Medulla oblongata (tissue), 1 donor: ENCODE measurements at regions not wholly inside any gene's neighbourhood (a gene's known extent, or its start where the extent isn't known, plus 50 kb on each side); places are given as distances from the start of the nearest gene placed in this dataset.

ENCODE experiments used
- DNase-seq: peaks from one replicate; pipeline ENCODE4 v3.0.0-alpha.2; 2015; ENCODE audit errors: extremely low spot score

DNA sequence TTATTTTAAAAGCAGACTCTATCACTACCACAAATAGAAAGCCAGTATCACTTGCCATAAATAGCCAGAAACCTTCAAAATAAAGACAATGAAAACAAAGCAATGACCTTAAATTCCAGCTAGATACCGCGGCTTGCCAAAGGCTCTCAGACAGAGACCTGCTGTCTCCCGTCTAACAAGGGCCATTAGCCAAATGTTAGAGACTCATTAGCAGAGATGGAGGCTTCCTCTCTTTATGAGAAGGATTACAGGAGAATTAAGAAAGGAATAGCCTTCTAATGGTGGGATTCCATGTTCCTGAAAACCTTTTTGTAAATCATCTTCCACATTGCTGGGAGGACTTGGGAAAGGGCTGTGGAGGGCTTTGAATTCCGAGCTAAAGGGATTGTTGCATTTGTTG, 206.7 kb downstream of the AACS start:
- DNase-seq = no peak

DNA sequence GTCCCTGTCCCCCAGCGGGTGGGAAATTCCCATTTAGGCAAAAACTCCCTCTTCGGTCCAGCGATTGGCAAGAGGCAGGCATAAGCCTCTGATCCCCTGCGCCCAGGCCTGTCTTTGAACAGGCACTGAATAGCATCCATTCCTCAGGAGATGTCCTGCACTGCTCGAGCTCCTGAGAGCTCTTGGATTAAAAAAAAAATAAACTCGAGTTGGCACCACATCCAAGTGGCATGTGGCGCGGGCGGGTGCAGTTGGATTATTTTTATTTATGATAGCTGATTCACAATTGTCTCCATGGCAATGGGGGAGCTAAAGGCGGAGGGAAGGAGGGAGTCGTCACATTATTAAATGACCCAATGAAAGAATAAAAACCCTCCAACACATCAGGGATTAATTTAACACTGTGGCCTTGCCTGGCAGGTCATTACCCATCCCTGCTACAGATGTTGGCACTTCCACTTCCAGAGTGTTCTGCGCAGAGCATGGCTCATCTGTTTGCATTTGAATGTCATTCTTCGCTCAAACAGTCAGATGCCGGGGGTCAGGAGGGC, 207.2 kb downstream of the AACS start:
- DNase-seq = no peak

DNA sequence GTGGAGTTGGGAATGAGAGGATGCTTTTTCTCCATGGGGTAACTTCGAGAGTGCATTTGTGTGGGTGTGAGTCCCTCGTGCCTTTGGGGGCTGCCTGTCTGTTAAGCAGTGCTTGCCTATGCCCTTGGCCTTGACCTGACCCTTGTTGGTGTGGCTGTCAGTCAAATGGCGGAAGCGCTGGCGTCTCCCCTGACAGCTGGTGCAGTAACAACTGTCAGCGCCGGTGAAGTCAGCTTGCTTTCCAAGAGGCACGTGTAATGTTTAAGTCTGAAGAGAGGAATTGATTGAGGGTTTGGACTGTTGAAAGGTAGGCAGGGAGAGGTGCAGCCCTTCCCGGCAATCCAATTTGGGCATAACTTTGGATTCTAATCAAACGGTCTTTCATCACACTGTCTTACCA, 211.3 kb downstream of the AACS start:
- no peak for DNase-seq

DNA sequence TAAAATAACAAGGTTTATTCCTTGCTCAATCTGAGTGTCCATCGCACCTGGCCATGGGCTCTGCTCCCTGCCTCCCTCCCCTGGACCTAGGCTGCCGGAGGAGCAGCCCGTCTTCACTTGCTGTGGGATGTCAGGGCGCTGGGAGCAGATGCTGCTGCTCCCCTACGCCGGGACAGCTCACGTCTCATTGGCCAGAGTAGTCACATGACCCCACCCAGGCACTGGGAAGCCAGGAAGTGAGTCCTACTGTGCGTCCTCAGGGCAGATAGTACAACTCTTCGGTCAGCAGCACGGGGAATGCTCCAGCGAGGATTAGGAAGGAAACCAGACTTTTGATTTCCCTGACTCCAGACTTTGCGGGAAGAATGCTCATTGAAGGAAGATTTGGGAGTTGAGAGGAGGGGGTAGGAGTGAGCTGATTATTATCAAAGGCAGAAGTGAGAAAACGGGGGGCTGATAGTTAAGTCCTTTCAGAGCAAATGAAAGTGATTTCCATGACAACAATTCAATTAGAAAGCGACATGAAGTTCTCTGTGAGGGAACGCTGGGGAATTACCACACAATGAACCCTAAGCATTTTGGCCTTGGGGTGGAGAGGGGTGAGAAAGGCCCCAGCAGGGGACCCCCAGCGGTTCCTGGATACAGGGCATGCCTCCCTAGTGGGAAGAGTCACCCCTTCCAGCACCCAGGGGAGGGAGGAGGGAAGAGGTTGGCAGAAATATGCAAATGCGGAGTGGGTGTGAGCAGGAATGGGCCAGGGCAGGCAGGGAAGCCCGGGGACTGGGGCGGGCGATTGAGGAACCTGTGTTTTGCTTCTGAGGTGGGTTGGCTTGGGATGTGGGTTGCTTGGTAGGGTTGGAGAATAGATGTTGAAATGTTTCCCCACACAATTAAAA, 215.5 kb downstream of the AACS start:
- DNase-seq = no peak

DNA sequence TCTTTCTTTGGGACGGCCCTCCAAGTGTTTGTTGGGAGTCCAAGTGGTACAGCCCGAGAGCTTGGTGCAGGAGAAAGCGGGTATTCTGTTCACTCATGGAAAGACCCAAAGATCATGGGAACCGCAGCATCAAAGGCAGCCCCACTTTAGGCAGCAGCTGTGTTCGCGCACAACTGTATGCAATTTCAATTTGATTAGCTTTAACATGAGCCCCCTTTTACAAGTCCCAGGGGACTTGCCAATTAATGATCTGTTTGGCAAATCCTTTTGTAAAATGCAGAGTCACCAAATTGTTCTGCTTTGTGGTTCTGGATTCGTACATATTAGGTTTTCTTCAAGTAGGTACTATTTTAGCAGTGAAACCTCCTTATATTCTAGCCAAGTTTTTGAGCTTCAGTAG, 217.7 kb downstream of the AACS start:
- DNase-seq = no peak

DNA sequence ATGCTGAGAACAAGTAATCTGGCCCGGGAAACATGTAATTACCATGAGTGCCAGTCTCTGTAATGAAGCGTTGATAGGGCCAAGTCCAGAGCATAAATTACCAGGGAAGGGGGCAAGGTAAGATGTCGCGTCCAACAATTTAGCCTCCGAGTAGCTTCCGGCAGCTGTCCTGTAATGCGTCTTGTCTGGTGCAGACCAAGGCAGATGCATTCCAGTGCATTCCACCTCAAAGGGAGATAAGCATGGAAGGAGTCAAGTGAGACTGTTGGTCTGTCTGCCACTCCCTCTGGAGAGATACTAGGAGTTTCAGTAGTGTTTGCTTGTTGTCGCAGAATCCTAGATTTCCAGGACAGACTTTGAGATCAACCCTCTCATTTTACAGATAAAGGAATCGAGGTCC, 218.3 kb downstream of the AACS start:
- DNase-seq = no peak

DNA sequence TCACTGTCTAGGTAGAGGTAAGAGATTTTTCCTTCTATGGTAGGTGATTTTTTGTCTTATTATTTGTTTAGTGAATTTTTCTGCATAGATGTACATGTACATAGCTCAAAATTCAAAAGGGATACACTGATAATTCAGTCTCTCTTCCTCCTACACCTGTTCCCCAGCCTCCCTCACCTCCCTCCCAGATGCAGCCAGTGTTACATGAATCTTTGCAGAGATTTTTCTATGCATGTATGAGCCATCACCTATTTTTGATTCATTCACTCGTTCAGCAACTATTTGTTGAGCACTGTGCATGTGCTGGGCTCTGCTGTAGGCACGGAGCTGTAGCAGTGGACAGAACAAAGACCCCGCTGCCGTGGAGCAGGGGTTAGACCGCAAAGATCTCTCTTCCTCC, 218.9 kb downstream of the AACS start:
- DNase-seq = no peak

DNA sequence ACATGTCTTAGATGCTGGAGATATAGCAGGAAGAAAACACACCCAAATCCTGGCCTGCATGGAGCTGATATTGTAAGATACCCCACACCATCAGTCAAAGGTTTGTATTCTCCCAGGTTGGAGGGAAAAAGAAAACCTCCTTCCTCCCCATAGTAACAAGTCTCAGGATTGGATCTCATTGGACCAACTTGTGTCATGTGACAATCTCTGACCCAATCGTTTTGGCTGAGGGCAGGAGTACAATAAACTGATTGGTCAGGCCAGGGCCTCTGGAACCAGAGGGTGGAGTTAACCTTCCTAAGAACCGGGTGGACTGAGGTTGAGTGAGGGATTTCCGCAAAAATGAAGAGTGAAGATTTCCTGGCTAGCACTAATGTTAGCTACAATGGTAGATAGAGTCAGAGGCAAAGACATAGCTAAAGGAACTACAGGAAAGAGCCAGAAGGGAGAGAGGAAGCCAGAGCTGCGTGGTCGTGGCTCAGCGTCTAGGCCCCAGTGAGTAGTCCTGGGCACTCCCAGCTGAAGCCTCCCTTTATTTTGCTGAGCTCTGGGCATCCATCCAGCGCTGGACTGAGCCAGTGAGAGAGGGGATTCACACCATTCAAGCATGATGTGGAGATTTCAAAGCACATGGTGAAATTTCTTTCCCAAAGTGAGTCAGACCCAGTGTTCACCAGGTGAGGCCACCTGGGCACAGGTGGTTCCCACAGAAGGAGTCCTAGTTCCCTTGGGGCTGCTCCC, 219.9 kb downstream of the AACS start:
- no peak for DNase-seq

DNA sequence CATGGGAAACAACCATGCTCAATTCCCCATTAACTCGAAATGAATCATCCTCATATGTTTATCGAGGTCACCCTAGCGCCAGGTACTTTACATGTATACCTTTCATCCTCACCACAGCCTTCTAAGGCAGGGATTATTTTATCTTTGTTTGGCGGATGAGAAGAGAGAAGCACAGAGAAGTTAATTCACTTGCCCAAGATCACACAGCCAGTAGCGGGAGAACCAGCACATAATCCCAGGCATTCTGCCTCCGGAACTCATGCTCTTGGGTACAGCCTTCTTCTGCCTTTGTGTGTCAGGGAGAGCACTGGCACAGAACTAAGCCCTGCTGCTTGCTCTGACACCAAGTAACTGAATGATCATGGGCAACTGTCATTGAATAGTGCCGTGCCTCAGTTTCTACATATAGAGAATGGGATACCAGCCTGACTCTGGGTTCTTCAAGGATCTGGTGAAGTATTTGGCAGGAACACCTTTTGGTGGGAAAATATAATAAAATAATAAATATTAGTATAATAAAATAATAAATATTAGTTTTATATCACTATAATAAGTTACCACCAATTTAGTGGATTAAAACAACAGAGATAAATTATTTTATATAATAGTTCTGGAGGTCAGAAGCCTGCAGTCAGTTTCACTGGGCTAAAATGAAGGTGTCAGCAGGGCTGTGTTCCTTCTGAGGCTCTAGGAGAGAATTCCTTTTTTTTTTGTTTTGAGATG, 220.9 kb downstream of the AACS start:
- no peak for DNase-seq

DNA sequence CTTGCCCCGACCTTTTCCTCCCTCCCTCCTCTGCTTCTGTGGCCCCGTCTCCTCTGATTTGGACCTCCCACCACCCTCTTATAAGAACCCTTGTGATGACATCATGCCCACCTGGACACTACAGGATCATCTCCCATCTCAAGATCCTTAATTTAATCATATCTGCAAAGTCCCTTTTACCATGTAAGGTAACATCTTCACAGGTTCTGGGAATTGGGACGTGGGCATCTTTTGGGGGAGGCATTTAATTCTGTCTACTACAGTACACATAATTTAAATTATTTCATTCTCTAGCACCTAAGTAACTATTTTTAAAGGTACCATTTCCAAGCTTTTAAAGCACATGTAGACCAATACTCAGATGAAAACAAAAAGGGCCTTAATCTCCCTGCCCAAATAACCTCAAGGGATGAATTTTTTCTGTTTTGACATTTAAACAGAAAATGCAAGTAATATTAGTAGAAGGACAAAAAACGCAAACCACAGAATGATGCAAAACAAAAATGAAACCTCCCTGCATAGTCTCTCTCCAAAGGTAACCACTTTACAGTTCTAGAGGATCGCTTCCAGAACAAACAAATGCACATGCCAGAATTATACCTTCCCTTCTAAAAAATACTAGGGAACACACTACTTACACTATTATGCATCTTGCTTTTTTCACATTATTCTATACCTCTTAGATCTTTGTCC, 222.1 kb downstream of the AACS start:
- DNase-seq = no peak

DNA sequence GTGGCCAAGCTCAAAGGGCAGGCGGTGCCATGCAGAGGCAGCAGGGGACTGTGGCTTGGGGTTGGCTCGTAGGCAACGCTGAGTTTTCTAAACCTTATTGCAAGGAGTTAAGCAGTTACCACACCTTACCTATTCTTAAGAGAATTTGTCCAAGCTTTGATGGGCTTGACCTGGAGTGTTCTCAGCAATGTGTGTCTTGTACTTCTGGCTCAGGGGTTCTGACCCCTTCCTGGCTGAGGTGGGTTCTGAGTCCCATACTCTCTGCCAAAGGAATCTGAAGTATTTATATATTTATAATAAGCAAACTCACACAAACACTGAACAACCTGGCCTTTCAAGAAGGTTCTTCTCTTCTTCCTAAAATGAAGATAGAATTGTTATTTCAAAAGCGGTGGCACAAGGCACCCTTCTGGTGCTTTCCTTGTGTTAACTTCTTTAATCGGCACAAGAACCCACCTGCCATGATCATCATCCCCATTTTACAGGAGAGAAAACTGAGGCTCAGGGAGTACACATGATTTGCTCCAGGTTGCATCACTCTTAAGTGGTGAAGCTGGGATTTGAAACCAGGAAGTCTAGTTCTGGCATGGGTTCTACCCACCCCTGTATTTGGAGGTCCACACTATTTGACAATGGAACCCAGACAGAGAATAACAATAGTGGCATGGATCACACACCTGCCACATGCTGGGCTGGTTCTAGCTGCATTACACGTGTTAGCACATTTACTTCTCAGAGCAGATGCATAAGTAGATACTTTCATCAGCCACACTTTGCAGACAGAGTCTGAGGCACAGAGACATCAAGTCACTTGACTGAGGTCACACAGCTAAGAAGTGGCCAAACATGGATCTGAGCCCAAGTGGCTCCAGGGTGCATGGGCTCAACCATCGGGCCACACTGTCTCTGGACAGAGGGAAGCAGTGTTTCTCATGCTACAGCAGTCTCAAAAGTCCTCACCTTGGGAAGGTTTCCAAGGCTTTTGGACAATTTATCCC, 224.0 kb downstream of the AACS start:
- DNase-seq = no peak

DNA sequence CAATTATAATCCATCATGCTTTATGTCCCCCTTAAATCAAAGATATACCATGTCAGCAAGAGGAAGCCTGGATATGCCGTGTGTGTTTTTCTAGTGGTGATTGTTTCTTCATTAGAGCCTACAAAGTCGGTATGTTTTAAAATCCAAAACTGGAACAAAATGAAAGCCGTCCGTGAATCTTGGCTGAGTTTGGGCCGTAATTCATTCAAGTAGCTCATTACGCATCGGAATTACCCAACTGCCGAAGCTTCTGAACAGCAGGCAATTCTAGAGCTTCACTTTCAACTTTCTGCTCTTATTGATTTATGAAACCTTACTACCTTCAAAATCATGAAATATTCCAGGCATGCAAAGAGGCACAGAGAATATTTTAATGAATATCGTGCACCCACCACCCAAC, 224.7 kb downstream of the AACS start:
- no peak for DNase-seq

DNA sequence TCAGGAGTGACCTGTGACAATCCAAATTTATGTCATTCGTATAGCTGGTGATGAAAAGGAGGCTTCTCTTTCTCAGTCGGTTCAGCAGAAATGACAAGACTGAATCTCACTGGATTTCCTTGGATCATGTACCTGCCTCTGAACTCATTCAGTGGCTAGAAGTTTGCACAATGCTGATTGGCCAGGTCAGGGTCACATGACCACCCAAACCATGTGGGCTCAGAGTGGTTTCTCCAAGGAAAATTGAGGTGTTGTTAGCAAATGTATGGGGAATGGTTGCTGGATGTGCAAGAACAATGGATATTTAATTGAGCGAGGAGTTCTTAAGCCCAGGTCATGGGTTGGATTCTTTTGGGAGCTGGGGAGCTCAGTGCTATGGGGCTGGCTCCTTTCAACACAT, 227.5 kb downstream of the AACS start:
- DNase-seq = no peak

DNA sequence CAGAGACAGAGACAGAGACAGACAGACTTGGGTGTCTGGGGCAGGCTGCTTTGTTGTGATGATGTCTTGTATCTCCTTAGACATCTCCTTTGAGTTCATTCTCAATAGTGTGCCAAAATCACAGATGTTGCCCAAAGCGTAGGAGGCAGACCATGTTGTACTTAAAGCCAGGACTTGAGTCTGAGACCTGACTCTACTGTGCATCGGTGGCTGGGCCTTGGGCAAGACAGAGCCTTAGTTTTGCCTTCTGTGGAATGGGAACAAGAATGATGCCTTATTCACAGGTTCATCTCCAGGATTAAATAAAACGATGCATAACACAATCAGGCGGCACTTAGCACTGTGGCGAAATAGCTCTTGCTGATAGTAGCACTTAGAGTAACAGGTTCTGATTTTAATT, 230.3 kb downstream of the AACS start:
- no peak for DNase-seq

DNA sequence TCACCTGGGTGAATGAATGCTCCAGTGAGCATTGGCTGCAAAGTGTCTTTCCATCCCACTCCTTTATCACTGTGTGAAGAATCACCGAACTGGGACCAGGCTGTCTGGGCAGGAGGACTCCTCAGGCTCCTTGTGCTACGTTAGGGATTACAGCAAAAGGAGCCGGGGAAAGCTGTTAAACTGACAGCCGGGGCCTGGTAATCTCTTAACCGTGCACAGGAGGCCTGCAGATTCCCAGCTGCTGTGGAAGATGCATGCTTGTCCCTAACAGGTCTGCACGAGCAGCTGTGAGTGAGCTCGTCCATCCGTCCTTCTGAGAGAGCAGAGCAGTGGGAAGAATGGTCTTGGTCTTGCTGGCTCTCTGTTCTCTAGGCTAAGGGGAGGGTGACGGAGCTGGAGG, 231.5 kb downstream of the AACS start:
- no peak for DNase-seq

DNA sequence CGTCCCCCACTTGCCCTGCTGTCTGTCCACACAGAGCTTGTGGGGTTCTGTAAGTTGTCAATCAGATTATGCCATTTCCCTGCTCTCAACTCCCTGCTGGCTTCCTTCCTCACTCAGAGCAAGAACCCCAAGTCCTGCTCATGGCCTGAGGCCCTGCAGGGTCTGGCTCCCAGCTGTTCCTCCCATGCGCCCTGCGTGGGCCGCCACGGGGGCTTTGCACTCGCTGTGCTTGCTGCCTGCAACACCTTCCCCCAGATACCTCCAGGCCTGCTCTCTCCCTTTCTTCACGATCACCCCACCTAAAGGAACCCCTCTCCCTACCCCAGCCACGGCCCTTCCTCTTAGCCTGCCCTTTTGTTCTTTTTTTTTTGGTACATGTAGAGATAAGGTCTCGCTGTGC, 234.6 kb downstream of the AACS start:
- no peak for DNase-seq

DNA sequence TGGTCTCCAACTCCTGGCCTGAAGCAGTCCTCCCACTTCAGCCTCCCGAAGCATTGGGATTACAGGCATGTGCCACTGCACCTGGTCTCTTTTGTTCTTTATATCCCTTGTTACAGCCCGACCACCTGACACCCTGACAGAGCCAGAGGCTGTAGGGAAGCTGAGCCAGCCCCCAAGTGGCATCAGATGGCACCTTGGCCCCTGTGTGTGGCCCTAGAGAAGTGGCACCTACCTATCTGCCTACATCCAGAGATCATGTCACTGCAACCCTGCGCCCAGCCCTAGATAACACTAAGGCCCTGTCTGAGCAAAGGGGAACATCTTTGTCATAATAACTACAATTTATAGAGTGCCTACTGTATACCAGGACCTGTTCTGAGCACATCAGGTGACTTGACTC, 235.0 kb downstream of the AACS start:
- no peak for DNase-seq

DNA sequence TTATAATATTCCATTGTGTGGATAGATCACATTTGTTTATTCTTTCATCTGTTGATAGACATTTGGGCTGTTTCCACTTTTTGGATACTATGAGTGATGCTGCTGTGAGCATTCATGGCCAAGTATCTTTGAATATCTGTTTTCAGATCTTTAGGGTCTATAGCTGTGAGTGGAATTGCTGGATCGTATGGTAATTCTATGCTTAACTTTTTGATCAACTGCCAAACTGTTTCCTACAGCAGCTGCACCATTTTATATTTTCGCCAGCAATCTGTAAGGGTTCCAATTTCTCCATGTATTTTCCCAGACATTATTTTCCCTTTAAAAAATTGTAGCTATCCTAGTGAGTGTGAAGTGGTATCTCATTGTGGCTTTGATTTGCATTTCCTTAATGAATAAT, 238.1 kb downstream of the AACS start:
- no peak for DNase-seq

DNA sequence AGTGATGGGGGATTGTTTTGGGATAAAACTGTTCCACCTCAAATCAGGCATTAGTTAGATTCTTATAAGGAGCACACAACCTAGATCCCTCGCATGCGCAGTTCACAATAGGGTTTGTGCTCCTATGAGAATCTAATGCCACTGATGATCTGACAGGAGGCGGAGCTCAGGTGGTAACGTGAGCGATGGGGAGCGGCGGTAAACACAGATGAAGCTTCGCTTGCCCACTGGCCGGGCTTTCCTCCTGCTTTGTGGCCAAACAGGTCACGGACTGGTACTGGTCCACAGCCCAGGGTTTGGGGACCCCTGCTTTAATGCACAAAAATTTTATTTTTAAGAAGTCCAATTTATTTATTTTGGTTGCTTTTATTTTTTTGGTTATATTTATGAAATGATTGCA, 238.8 kb downstream of the AACS start:
- DNase-seq = no peak

DNA sequence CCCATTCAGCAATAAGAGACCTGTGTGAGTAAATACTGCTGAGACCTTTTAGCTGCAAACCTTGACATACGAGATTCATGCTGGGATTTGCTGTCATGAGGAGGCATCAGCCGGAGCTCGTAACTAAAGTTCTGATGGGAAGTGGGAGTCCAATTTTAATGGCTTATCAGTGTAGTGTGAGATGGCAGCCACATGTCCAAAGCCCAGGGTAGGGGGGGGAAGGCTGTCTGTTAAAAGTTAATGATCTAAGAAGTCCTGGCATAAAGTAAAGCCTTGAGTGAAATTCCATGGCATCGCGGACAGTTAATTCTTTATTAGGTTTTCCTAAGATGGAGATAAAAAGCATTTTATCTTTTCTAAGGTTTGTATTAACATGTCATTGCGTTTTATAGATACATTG, 240.0 kb downstream of the AACS start:
- DNase-seq = no peak

DNA sequence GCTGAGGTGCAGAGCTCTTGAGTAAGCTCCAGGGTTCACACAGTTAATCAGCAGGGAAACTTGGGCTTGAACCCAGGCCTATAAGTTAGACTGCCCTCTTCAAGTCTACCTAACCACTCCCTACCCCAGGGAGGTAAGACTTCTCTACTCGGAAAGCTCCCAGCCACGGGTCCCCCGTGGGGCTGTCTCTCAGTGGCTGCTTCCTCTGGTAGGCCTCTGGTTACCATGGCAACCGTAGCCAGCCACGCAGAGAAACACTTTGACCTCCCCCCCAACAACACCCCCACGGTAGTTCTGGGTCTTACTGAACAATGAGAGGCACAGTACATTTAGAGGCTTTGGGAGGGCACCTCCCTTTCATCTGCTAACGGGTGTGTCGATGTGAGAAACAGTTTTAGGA, 245.2 kb downstream of the AACS start:
- no peak for DNase-seq
